Thymus (tissue), 11 donors: ENCODE measurements at regions not wholly inside any gene's neighbourhood (a gene's known extent, or its start where the extent isn't known, plus 50 kb on each side); places are given as distances from the start of the nearest gene placed in this dataset.
"Not testable (repeated sequence)": the region's sequence is repeated elsewhere in the genome, so short reads cannot be mapped to it uniquely, and the experiment has no call there.

Source experiments
- DNase-seq, 9 donors: peaks; one replicate each; pipeline ENCODE4 v3.0.0-alpha.2; 2013; ENCODE audit warnings: low spot score in 9 of 9, low read depth in 6 of 9, missing footprints in 1 of 9
- H3K27ac ChIP-seq, 2 donors: one replicate each; pipeline ENCODE4 v1.5.1; 2013; ENCODE audit warnings: control low read depth in 1 of 2, low read depth in 1 of 2, low read length in 1 of 2, mild to moderate bottlenecking in 1 of 2, moderate library complexity in 1 of 2
- H3K27me3 ChIP-seq, 2 donors: one replicate each; pipeline ENCODE4 v1.5.1; 2013; ENCODE audit warnings: low read length in 1 of 2; ENCODE audit not compliant: control insufficient read depth in 2 of 2, insufficient read depth in 1 of 2
- H3K36me3 ChIP-seq, 2 donors: one replicate each; pipeline ENCODE4 v1.5.1; 2013; ENCODE audit warnings: low read length in 1 of 2, mild to moderate bottlenecking in 1 of 2, moderate library complexity in 1 of 2; ENCODE audit not compliant: control insufficient read depth in 2 of 2, insufficient read depth in 2 of 2
- H3K4me1 ChIP-seq, 2 donors: one replicate each; pipeline ENCODE4 v1.5.1; 2013; ENCODE audit warnings: low read length in 2 of 2; ENCODE audit not compliant: control insufficient read depth in 2 of 2, insufficient read depth in 2 of 2
- H3K4me3 ChIP-seq, 2 donors: one replicate each; pipeline ENCODE4 v1.5.1; 2013; ENCODE audit warnings: low read length in 2 of 2, control low read depth in 1 of 2, mild to moderate bottlenecking in 1 of 2
- H3K9me3 ChIP-seq, 2 donors: one replicate each; pipeline ENCODE4 v1.5.1; 2013; ENCODE audit warnings: low read length in 1 of 2, mild to moderate bottlenecking in 1 of 2; ENCODE audit not compliant: control insufficient read depth in 2 of 2, insufficient read depth in 1 of 2
- WGBS: extraction: QIAGEN DNeasy Blood & Tissue Kit; methylation state at CpG from one replicate; pipeline ENCODE4 v1.1.7; 2013; 5-methylcytosine and 5-hydroxymethylcytosine counted together
- donor health status: healthy.

DNA sequence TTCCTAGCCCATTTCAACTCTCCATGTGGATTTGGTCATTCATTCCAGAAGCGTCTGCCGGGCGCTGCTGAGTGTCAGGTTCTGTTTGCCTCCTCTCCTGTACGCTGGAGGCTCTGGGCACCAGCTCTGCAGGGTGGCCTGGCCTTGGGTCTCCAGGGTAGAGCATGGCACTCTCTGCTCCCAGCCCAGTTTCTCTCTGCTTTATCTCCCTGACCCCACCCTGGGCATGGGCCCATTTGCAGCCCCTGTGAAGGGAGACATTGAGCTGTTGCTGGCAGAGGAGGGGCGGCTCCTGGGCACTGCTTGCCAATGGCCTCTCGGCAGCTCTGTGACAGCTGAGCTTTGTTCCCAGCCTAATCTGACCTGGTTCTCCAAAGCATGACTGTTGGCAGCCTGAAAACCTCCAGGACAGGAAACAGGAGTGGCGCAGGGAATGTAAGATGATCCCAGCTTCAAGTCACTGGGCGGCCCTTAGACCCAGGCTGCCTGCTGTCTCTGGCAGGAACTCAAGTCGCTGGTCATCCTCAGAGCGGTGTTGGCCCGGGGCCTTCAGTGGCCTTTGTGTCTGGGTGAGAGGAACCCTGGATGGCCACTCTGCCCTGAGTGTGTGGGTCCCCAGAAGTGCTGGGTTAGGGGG, 146.8 kb downstream of the SEC14L1 start:
- WGBS: 92% methylated on average over 11 of the region's 11 CpGs
- peaks cover 0 to 32% of the 10 kb centered on the region in 2 donors for H3K4me1 ChIP-seq
- H3K36me3 ChIP-seq: no peaks in the 10 kb centered on the region
- no peak overlapping the region for H3K4me3 ChIP-seq
- peaks cover 0 to 3% of the 10 kb centered on the region in 2 donors for H3K27me3 ChIP-seq
- DNase-seq: no peak
- H3K9me3 ChIP-seq: no peaks in the 10 kb centered on the region
- H3K27ac ChIP-seq: peak overlapping the region; percentile 43

DNA sequence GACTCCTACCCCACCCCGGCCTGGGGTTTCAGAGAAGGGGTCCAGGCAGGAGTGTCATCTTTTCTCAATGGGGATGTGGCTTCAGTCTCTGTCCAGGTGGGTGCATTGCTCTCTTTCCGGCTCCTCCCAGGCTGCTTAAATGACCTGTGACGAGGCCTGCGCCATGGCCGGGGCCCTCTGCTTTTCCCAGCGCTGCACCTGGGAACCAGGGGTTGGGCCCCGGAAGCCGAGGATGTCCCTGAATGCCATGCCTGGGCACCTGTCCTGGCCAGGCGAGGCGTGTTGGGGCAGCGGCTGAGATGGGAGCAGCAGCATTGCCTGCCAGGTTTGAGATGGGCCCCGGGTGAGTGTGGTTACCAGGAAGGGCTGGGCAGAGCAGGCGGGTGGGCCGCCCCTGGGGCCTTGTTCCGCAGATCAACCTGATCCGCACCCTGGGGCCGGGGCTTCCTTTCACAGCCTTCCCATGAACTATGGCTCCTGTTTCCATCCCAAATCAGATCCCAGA, 147.4 kb downstream of the SEC14L1 start:
- H3K36me3 ChIP-seq: no peaks in the 10 kb centered on the region
- H3K4me1 ChIP-seq: peaks cover 0 to 25% of the 10 kb centered on the region in 2 donors
- no peaks in the 10 kb centered on the region for H3K9me3 ChIP-seq
- no peak overlapping the region for H3K4me3 ChIP-seq
- 92% methylated on average over 17 of the region's 17 CpGs for WGBS
- DNase-seq: no peak
- no peaks in the 10 kb centered on the region for H3K27me3 ChIP-seq
- peak overlapping the region; percentile 1 to 43 for H3K27ac ChIP-seq

DNA sequence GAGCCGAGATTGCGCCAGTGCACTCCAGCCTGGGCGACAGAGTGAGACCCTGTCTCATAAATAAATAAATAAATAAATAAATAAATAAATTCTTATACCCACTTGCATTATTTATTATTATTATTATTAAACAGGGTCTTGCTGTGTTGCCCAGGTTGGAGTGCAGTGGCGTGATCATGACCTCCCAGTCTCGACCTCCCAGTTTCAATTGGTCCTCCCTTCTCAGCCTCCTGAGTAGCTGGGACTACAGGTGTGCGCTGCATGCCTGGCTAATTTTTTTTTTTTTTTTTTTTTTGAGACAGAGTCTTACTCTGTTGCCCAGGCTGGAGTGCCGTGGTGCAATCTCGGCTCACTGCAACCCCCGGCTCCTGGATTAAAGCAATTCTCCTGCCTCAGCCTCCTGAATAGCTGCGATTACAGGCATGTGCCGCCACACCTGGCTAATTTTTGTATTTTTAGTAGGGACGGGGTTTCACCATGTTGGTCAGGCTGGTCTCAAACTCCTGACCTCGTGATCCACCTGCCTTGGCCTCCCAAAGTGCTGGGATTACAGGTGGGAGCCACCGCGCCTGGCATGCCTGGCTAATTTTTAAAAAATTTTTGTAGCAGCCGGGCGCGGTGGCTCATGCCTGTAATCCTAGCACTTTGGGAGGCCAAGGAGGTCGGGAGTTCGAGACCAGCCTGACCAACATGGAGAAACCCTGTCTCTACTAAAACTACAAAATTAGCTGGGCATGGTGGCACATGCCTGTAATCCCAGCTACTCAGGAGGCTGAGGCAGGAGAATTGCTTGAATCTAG, 150.2 kb downstream of the SEC14L1 start:
- H3K27me3 ChIP-seq, H3K27ac ChIP-seq, DNase-seq, H3K4me3 ChIP-seq, H3K9me3 ChIP-seq, H3K36me3 ChIP-seq: not testable (repeated sequence)
- 98% methylated on average over 20 of the region's 20 CpGs for WGBS
- peaks cover 0 to 13% of the 10 kb centered on the region in 2 donors for H3K4me1 ChIP-seq

DNA sequence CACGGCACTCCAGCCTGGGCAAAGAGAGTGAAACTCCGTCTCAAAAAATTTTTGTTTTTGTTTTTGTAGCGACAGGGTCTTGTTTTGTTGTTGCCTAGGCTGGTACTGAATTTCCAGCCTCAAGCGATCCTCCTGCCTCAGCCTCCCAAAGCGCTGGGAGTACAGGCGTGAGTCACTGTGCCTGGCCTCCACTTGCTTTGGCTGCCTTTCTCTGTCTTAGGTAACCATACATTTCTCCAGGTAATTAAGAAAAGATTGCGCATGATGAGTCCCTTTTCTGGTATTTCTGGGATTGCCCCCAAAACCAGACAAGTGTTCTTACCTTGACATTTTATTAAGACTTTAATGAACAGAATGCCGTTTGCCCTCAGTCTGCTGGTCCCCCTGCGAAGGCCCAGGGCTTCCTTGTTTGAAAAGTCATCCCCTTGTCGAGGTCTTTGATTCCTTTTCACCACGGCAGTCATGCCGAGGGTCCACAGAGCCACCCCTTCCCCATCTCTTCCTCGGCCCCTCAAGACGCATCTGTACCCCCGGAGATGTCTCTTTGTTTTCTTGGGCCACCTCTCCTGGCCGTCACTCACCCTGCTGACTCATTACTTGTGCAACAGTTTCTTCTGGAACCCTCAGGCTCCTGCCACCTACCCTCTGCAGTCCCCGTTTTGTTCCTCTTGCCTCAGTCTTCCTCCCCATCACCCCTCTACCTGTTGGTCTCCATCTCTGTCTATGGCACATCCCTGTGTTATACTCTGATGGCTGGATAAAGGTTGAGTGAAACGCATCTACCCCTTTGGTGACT, 151.0 kb downstream of the SEC14L1 start:
- no peak for DNase-seq
- H3K27ac ChIP-seq: no peak overlapping the region
- peaks cover 0 to 9% of the 10 kb centered on the region in 2 donors for H3K4me1 ChIP-seq
- H3K4me3 ChIP-seq: no peak overlapping the region
- no peaks in the 10 kb centered on the region for H3K27me3 ChIP-seq
- 96% methylated on average over 18 of the region's 18 CpGs for WGBS
- no peaks in the 10 kb centered on the region for H3K36me3 ChIP-seq
- no peaks in the 10 kb centered on the region for H3K9me3 ChIP-seq

DNA sequence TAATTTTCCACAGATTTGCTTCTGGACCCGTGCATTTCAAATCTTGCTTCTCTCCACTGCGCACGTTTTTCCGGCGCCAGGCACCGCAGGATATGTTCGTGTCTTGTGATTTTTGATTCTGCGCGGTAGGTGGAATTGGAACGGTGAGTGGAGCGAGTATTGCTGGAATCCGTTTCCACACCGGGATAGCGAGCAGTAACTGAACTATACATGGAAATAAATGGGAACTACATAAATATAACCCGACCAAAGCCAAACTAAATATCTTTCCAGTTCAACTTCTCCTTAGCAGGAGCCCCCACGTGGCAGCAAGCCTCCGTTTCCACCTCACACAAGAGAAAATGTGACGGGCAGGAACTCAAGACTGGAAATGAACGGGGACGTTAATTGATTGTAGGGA, 154.0 kb downstream of the SEC14L1 start:
- Histone ChIP-seq H3K36me3 (no peaks in the 10 kb centered on the region), H3K9me3 (peaks cover 0 to 16% of the 10 kb centered on the region in 2 donors), H3K4me1 (no peaks in the 10 kb centered on the region), H3K4me3 (no peak overlapping the region), H3K27ac (no peak overlapping the region), H3K27me3 (no peaks in the 10 kb centered on the region)
- 96% methylated on average over 20 of the region's 20 CpGs for WGBS
- DNase-seq: no peak

DNA sequence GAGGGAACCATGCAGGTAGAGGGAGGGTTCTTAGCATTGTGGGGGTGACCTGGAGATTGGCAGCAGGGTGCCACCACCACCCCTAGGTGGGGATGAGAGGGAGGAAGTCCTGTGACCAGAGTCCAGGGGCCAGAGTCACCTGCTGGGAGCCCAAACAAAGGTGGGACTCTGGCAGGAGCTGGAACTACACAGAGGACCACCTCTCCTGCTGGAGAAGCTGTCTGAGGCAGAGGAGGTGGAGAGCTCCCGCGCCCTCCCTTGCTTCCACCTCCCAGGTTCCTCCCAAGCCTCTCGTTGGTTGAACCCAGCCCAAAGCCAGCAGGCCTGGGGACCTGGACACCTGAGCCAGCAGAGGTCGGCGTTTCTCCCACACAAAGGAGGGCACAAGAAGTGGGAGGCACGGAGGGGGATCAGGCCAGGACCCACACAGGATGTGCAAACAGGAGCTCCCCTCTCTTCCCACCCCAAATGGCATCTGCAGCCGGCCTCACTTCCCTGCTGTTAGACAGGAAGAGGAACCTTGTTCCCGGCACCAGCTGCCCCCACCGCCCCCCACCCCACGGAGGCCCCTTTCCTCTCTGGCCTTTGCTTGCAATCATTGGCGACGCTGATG, 154.6 kb downstream of the SEC14L1 start:
- Histone ChIP-seq H3K4me3 (no peak overlapping the region), H3K27ac (no peak overlapping the region), H3K36me3 (no peaks in the 10 kb centered on the region), H3K9me3 (peaks cover 0 to 16% of the 10 kb centered on the region in 2 donors), H3K27me3 (no peaks in the 10 kb centered on the region), H3K4me1 (no peaks in the 10 kb centered on the region)
- WGBS: 52% methylated on average over 12 of the region's 12 CpGs
- no peak for DNase-seq

DNA sequence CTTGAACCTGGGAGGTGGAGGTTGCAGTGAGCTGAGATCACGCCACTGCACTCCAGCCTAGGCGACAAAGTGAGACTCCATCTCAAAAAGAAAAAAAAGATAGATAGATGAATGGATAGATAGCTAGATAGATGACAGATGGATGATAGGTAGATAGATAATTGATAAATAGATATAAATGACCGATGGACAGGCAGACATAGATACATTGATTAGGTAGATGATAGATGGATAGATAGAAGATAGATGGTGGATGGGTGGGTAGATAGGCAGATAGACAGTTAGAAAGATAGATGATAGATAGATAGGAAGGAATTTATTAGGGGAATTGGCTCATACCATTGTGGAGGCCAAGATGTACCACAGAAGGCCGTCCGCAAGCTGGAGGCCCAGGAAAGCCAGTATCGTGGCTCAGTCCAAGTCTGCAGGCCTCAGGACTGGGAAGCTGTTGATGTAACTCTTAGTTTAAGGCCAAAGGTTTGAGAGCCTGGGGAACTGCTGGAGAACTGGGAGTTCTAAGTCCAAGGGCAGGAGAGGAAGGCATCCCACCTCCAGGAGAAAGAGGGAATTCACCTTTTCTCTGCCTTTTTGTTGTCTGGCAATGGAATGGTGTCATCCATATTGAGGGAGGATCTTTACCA, 156.1 kb downstream of the SEC14L1 start:
- Histone ChIP-seq H3K27ac (no peak overlapping the region), H3K27me3 (no peaks in the 10 kb centered on the region), H3K9me3 (peaks cover 0 to 16% of the 10 kb centered on the region in 2 donors), H3K36me3 (no peaks in the 10 kb centered on the region), H3K4me1 (no peaks in the 10 kb centered on the region), H3K4me3 (no peak overlapping the region)
- no peak for DNase-seq
- 98% methylated on average over 6 of the region's 6 CpGs for WGBS

DNA sequence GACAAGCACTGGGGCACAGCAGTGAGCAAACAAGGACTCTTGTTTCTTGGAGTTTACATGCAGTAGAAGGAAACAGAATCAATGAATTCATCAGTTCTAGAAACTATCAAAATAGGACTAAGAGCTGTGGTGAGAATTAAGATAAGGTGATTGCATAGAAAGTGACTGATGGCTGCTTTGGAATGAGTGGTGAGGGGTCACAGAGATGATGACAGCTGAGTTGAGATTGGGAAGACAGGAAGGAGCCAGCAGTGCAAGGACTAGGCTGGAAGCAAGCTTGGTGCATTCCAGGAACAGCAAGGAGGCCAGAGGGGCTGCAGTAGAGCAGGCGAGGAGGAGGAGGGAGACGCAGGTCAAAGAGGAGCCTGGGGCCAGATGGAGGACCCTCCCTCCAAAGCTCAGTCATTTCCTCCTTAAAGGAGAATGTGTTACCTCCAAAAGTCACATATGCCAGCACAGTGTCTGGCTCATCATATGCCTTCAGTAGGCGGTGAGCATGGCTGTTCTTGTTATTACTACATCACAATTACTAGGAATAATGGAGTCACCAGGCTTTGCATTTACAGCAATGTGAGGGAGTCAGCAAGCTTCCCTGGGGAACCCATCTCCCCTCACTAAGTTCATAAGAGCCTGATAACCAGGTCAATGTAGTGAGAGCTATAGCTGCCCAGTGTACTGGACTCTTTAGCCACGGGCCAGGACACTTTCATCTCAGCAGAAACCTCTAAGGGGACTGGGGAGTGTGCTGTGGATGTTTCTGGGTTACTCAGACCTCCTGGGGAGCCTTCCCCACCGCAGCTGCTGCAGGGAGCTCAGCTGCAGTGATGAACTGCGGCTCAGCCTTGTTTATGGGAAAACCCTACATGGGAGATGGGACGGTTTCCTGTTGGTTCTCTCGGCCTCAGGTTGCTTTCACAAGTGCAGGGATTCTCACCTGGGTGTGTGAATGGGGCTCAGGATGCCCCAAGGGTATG, 157.2 kb downstream of the SEC14L1 start:
- Histone ChIP-seq H3K9me3 (peaks cover 0 to 16% of the 10 kb centered on the region in 2 donors), H3K27me3 (no peaks in the 10 kb centered on the region), H3K36me3 (no peaks in the 10 kb centered on the region), H3K4me1 (no peaks in the 10 kb centered on the region), H3K27ac (no peak overlapping the region), H3K4me3 (no peak overlapping the region)
- 98% methylated on average over 8 of the region's 8 CpGs for WGBS
- no peak for DNase-seq
